Activated naive CD4-positive, alpha-beta T cell treated with anti-CD3 and anti-CD28 coated beads for 36 hours (primary cell): ENCODE measurements at regions not wholly inside any gene's neighbourhood (a gene's known extent, or its start where the extent isn't known, plus 50 kb on each side); places are given as distances from the start of the nearest gene placed in this dataset.

ENCODE experiments used
- CTCF ChIA-PET: fragments of 350-600 bp; sonication (Branson Sonifier 250); formaldehyde crosslinking; loops from one replicate; lab custom pipeline; 2021; ENCODE audit warnings: antibody characterized with exemption; lab: Charles Lee
- DNase-seq: peaks from one replicate; pipeline ENCODE4 v3.0.0-alpha.2; 2020
- H3K27ac Mint-ChIP-seq: one replicate; pipeline ENCODE4 v1.8.0; 2021; ENCODE audit warnings: mild to moderate bottlenecking, mixed read lengths
- H3K27me3 Mint-ChIP-seq: one replicate; pipeline ENCODE4 v1.8.0; 2021; ENCODE audit warnings: low read depth, mixed read lengths
- H3K36me3 Mint-ChIP-seq: one replicate; pipeline ENCODE4 v1.8.0; 2021; ENCODE audit warnings: low read depth, mixed read lengths
- H3K4me1 Mint-ChIP-seq: one replicate; pipeline ENCODE4 v1.8.0; 2021; ENCODE audit warnings: low read depth, mixed read lengths
- H3K4me3 Mint-ChIP-seq: one replicate; pipeline ENCODE4 v1.8.0; 2021; ENCODE audit warnings: mild to moderate bottlenecking, moderate library complexity, mixed read lengths
- H3K9me3 Mint-ChIP-seq: one replicate; pipeline ENCODE4 v1.8.0; 2021; ENCODE audit warnings: mixed read lengths
- intact Hi-C: fragments of 100-400 bp; cut with micrococcal nuclease; formaldehyde crosslinking; loops from one replicate; pipeline ENCODE4 v1.15.1; 2023

- intact Hi-C loops: no loop called here
- Mint-ChIP-seq H3K9me3 (peaks cover 7% of the 10 kb centered on the region), H3K4me1 (no peaks in the 10 kb centered on the region), H3K27ac (no peak overlapping the region), H3K4me3 (no peak overlapping the region), H3K27me3 (no peaks in the 10 kb centered on the region), H3K36me3 (no peaks in the 10 kb centered on the region)
- CTCF ChIA-PET: interaction anchor here (1.1 kb wide), 1 partner anchor 27 kb away, joined by 3 read pairs; no protein-coding TSS in a partner anchor
- no peak for DNase-seq
Measured at GRCh38 chr11:39724404-39724803, 1735.0 kb downstream of the LRRC4C start.

GRCh38 chr11:39712581-39712980 lies 1746.9 kb downstream of the LRRC4C start:
- Mint-ChIP-seq H3K9me3 (peaks cover 9% of the 10 kb centered on the region), H3K27me3 (no peaks in the 10 kb centered on the region)

GRCh38 chr11:39690856-39691255 lies 1768.6 kb downstream of the LRRC4C start:
- H3K36me3 Mint-ChIP-seq: no peaks in the 10 kb centered on the region
- CTCF ChIA-PET: no interaction called here

More at GRCh38 chr11:39712581-39712980, 1746.9 kb downstream of the LRRC4C start:
- CTCF ChIA-PET: no interaction called here
- Mint-ChIP-seq H3K27ac (no peak overlapping the region), H3K4me1 (no peaks in the 10 kb centered on the region), H3K36me3 (no peaks in the 10 kb centered on the region), H3K4me3 (no peak overlapping the region)
- DNase-seq: no peak
- intact Hi-C loops: no loop called here

DNA sequence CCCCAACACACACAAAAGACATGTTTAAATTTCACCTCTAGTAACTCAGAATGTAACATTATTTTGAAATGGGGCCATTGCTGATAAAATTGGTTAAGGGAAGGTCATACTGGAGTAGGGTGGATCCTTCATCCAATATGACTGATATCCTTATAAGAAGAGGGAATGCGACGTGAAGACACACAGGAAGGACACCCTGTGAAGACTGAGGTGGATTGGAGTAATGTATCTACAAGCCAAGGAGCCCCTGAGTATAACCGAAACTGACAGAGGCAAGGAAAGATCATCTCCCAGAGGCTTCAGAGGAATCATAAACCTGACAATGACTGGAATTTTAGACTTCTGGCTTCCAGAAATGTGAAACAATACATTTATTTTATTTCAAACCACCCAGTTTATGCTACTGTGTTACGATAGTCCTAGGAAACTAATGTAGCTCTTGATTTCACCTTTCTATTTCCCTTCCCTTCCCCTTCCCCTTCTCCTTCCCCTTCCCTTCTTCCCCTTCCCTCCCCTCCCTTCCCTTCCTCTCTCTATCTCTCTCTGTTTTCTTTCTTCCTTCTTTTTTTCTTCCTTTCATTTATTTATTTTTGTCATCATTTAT lies 1775.4 kb downstream of the LRRC4C start:
- no peak overlapping the region for H3K27ac Mint-ChIP-seq
- no peaks in the 10 kb centered on the region for H3K36me3 Mint-ChIP-seq
- H3K9me3 Mint-ChIP-seq: peaks cover 12% of the 10 kb centered on the region
- no peaks in the 10 kb centered on the region for H3K27me3 Mint-ChIP-seq
- CTCF ChIA-PET: no interaction called here
- no peaks in the 10 kb centered on the region for H3K4me1 Mint-ChIP-seq
- DNase-seq: no peak
- H3K4me3 Mint-ChIP-seq: no peak overlapping the region
- intact Hi-C loops: no loop called here

More at GRCh38 chr11:39690856-39691255, 1768.6 kb downstream of the LRRC4C start:
- Mint-ChIP-seq H3K27me3 (no peaks in the 10 kb centered on the region), H3K4me3 (no peak overlapping the region), H3K9me3 (peaks cover 6% of the 10 kb centered on the region), H3K4me1 (no peaks in the 10 kb centered on the region), H3K27ac (no peak overlapping the region)
- no peak for DNase-seq
- intact Hi-C loops: no loop called here

GRCh38 chr11:39683288-39683950 lies 1776.0 kb downstream of the LRRC4C start:
- Mint-ChIP-seq H3K36me3 (no peaks in the 10 kb centered on the region), H3K27me3 (no peaks in the 10 kb centered on the region), H3K27ac (no peak overlapping the region), H3K9me3 (peaks cover 12% of the 10 kb centered on the region), H3K4me1 (no peaks in the 10 kb centered on the region), H3K4me3 (no peak overlapping the region)
- DNase-seq: no peak
- intact Hi-C loops: no loop called here
- CTCF ChIA-PET: no interaction called here

DNA sequence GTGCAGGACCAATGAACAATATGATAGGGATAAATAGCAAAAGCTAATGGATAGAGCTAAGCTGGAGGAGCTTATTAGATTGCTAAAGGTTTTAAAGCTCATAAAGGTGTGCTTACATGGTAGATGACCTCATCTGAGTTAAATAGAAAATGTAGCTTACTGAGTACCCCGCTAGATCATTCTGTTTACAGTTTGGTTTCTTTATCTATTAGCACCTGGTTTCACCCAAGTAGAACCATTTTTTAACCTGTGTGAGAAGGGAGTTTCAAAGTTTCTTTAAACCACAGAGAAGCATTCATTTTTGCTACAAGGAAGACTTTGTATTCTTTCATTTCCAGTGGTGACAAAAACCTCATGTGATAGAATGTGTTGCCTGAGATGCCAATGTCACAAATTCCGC lies 1778.0 kb downstream of the LRRC4C start:
- no peaks in the 10 kb centered on the region for H3K27me3 Mint-ChIP-seq
- no peaks in the 10 kb centered on the region for H3K36me3 Mint-ChIP-seq
- intact Hi-C loops: no loop called here
- H3K4me3 Mint-ChIP-seq: no peak overlapping the region
- DNase-seq: no peak
- peaks cover 14% of the 10 kb centered on the region for H3K9me3 Mint-ChIP-seq
- H3K27ac Mint-ChIP-seq: no peak overlapping the region
- no peaks in the 10 kb centered on the region for H3K4me1 Mint-ChIP-seq
- CTCF ChIA-PET: no interaction called here

- intact Hi-C loops: no loop called here
- CTCF ChIA-PET: no interaction called here
Measured at GRCh38 chr11:39678996-39679395, 1780.5 kb downstream of the LRRC4C start.

DNA sequence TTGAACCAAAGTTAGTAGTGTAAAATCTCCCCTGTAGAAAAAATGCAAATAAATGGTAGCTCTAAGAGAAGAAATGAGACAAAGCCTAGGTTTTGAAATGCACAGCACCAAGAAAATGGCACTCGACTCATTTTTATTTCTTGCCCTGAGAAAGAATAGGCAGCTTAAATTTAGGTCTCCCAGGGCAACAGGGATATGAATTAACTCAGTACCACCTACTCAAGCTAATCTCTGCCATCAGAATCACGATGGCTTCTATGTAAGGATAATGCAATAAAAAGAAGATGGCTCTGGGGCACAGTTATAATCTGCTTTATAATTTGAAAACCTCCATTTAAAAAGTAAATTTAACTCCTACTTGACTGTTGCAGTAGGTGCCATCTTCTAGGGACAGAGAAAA lies 1784.3 kb downstream of the LRRC4C start:
- Mint-ChIP-seq H3K4me1 (no peaks in the 10 kb centered on the region), H3K36me3 (no peaks in the 10 kb centered on the region), H3K27ac (no peak overlapping the region), H3K4me3 (no peak overlapping the region), H3K27me3 (no peaks in the 10 kb centered on the region), H3K9me3 (peaks cover 11% of the 10 kb centered on the region)
- intact Hi-C loops: no loop called here
- no peak for DNase-seq
- CTCF ChIA-PET: no interaction called here

More at GRCh38 chr11:39678996-39679395, 1780.5 kb downstream of the LRRC4C start:
- Mint-ChIP-seq H3K36me3 (no peaks in the 10 kb centered on the region), H3K4me1 (no peaks in the 10 kb centered on the region), H3K4me3 (no peak overlapping the region), H3K27me3 (no peaks in the 10 kb centered on the region), H3K27ac (no peak overlapping the region), H3K9me3 (peaks cover 12% of the 10 kb centered on the region)
- DNase-seq: no peak

- no peaks in the 10 kb centered on the region for H3K36me3 Mint-ChIP-seq
- H3K4me1 Mint-ChIP-seq: no peaks in the 10 kb centered on the region
- no peak for DNase-seq
- intact Hi-C loops: no loop called here
- no peak overlapping the region for H3K4me3 Mint-ChIP-seq
- no peaks in the 10 kb centered on the region for H3K27me3 Mint-ChIP-seq
- H3K9me3 Mint-ChIP-seq: peaks cover 10% of the 10 kb centered on the region
- CTCF ChIA-PET: no interaction called here
- H3K27ac Mint-ChIP-seq: no peak overlapping the region
Measured at GRCh38 chr11:39674761-39675160, 1784.7 kb downstream of the LRRC4C start.

DNA sequence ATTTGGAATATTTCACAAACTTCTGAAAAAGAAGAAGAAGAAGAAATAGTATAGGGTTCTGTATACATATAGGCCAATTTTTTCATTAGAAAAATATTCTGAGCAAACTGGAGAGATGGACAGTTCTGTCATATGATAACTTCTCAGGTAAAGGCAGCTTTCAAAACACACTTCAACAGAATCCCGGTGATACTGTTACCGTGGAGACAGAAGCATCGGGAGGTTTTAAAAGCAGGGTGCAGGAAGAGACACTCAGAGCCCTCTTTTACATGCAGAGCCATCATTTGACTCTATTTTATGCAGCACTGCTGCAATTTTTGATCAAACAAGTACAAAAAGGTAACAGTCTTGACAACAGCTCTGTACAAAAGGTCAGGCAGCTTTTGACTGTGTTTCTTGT lies 1785.4 kb downstream of the LRRC4C start:
- no peak overlapping the region for H3K27ac Mint-ChIP-seq
- intact Hi-C loops: no loop called here
- DNase-seq: no peak
- H3K9me3 Mint-ChIP-seq: peaks cover 10% of the 10 kb centered on the region
- CTCF ChIA-PET: no interaction called here
- no peak overlapping the region for H3K4me3 Mint-ChIP-seq
- H3K36me3 Mint-ChIP-seq: no peaks in the 10 kb centered on the region
- no peaks in the 10 kb centered on the region for H3K27me3 Mint-ChIP-seq
- no peaks in the 10 kb centered on the region for H3K4me1 Mint-ChIP-seq

DNA sequence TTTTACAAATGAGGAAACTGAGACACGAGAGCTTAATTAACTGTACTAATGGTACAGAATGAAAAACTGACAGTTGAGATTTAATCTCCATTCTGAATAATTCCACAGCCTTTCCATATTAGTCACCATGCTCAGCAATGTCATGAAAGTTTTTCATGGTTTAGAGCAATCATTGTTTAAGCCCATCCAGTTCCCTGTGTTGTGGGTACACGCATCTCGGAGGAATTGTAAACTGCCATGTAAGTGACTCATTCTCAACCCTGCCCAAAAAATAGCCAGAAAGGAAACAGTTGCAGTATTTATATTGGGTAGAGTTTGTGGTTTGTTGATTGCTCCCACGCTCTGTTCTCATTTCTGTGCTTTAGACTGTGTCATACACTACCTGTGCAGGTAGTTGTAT lies 1790.8 kb downstream of the LRRC4C start:
- DNase-seq: no peak
- CTCF ChIA-PET: no interaction called here
- intact Hi-C loops: no loop called here
- Mint-ChIP-seq H3K27ac (no peak overlapping the region), H3K9me3 (peaks cover 18% of the 10 kb centered on the region), H3K4me3 (no peak overlapping the region), H3K36me3 (no peaks in the 10 kb centered on the region), H3K4me1 (no peaks in the 10 kb centered on the region), H3K27me3 (no peaks in the 10 kb centered on the region)

GRCh38 chr11:39664023-39664422 lies 1795.4 kb downstream of the LRRC4C start:
- DNase-seq: no peak
- no peaks in the 10 kb centered on the region for H3K36me3 Mint-ChIP-seq
- CTCF ChIA-PET: interaction anchor here (0.6 kb wide), 1 partner anchor 90 kb away, joined by 3 read pairs; no protein-coding TSS in a partner anchor
- H3K4me3 Mint-ChIP-seq: no peak overlapping the region
- H3K4me1 Mint-ChIP-seq: no peaks in the 10 kb centered on the region
- H3K27ac Mint-ChIP-seq: no peak overlapping the region
- intact Hi-C loops: no loop called here
- no peaks in the 10 kb centered on the region for H3K27me3 Mint-ChIP-seq
- peaks cover 14% of the 10 kb centered on the region for H3K9me3 Mint-ChIP-seq

- Mint-ChIP-seq H3K4me1 (no peaks in the 10 kb centered on the region), H3K36me3 (no peaks in the 10 kb centered on the region), H3K27ac (no peak overlapping the region), H3K9me3 (peaks cover 13% of the 10 kb centered on the region), H3K27me3 (no peaks in the 10 kb centered on the region), H3K4me3 (no peak overlapping the region)
- CTCF ChIA-PET: no interaction called here
- intact Hi-C loops: no loop called here
- no peak for DNase-seq
Measured at GRCh38 chr11:39661890-39662289, 1797.6 kb downstream of the LRRC4C start.
